HL-60 (cell line): ENCODE measurements at regions not wholly inside any gene's neighbourhood (a gene's known extent, or its start where the extent isn't known, plus 50 kb on each side); places are given as distances from the start of the nearest gene placed in this dataset.

ENCODE experiments used
- GABPA ChIP-seq: IDR thresholded peaks from 2 replicates; pipeline ENCODE4 v1.6.1; 2012; ENCODE audit warnings: low read depth
- POLR2AphosphoS5 ChIP-seq: IDR thresholded peaks from 2 replicates; pipeline ENCODE4 v1.6.1; 2012; ENCODE audit warnings: low read depth
- SPI1 ChIP-seq: IDR thresholded peaks from 2 replicates; pipeline ENCODE4 v1.6.1; 2012; ENCODE audit warnings: low read depth, mild to moderate bottlenecking, borderline replicate concordance
- TF ChIP-seq, protein P1 (sequence below): IDR thresholded peaks from one replicate; pipeline ENCODE4 v1.5.1; 2011; ENCODE audit warnings: low read length, control low read depth, inconsistent platforms; ENCODE audit not compliant: insufficient read depth
- TF ChIP-seq, protein P2 (sequence below): IDR thresholded peaks from 2 replicates; pipeline ENCODE4 v1.6.1; 2012; ENCODE audit warnings: low read depth; ENCODE audit not compliant: insufficient replicate concordance

GRCh38 chr4:8762356-8762755 is 109.3 kb downstream of the HMX1 start:
- TF ChIP-seq, protein P1, sequence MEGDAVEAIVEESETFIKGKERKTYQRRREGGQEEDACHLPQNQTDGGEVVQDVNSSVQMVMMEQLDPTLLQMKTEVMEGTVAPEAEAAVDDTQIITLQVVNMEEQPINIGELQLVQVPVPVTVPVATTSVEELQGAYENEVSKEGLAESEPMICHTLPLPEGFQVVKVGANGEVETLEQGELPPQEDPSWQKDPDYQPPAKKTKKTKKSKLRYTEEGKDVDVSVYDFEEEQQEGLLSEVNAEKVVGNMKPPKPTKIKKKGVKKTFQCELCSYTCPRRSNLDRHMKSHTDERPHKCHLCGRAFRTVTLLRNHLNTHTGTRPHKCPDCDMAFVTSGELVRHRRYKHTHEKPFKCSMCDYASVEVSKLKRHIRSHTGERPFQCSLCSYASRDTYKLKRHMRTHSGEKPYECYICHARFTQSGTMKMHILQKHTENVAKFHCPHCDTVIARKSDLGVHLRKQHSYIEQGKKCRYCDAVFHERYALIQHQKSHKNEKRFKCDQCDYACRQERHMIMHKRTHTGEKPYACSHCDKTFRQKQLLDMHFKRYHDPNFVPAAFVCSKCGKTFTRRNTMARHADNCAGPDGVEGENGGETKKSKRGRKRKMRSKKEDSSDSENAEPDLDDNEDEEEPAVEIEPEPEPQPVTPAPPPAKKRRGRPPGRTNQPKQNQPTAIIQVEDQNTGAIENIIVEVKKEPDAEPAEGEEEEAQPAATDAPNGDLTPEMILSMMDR: no peak
- TF ChIP-seq, protein P2, sequence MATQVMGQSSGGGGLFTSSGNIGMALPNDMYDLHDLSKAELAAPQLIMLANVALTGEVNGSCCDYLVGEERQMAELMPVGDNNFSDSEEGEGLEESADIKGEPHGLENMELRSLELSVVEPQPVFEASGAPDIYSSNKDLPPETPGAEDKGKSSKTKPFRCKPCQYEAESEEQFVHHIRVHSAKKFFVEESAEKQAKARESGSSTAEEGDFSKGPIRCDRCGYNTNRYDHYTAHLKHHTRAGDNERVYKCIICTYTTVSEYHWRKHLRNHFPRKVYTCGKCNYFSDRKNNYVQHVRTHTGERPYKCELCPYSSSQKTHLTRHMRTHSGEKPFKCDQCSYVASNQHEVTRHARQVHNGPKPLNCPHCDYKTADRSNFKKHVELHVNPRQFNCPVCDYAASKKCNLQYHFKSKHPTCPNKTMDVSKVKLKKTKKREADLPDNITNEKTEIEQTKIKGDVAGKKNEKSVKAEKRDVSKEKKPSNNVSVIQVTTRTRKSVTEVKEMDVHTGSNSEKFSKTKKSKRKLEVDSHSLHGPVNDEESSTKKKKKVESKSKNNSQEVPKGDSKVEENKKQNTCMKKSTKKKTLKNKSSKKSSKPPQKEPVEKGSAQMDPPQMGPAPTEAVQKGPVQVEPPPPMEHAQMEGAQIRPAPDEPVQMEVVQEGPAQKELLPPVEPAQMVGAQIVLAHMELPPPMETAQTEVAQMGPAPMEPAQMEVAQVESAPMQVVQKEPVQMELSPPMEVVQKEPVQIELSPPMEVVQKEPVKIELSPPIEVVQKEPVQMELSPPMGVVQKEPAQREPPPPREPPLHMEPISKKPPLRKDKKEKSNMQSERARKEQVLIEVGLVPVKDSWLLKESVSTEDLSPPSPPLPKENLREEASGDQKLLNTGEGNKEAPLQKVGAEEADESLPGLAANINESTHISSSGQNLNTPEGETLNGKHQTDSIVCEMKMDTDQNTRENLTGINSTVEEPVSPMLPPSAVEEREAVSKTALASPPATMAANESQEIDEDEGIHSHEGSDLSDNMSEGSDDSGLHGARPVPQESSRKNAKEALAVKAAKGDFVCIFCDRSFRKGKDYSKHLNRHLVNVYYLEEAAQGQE: no peak
- TF ChIP-seq GABPA: no peak
- TF ChIP-seq POLR2AphosphoS5: no peak
- TF ChIP-seq SPI1: no peak
